ENCODE measurements at regions not wholly inside any gene's neighbourhood (a gene's known extent, or its start where the extent isn't known, plus 50 kb on each side); places are given as distances from the start of the nearest gene placed in this dataset.

DNA sequence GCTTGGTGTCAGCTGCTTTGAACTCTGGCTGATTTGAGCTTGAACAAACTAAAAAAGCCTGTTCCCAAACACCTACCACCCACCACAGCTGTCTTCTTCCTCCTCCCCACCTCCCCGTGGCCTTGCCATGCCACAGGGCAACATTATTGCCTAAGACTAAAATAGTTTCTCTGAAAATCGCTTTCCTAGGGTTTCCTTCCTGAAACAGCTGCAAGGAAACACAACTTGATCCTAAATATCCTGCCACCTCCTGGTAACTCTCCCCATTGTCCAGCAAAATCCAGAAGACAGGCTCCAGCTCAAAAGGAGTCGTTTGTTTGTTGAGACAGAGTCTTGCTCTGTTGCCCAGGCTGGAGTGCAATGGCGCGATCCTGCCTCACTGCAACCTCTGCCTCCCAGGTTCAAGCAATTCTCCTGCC, 193.9 kb upstream of the TPM1 start:
- H3K36me3 ChIP-seq (replicated peaks; ENCODE audit: insufficient read depth, low read length) = no peaks in the 10 kb centered on the region
- TF ChIP-seq EZH2 (optimal IDR thresholded peaks at IDR 0.05; ENCODE audit: low read depth, low read length) (no peak), EZH2phosphoT487 (IDR thresholded peaks at IDR 0.05; ENCODE audit: low read length) (no peak)
- TF ChIP-seq, protein P1, sequence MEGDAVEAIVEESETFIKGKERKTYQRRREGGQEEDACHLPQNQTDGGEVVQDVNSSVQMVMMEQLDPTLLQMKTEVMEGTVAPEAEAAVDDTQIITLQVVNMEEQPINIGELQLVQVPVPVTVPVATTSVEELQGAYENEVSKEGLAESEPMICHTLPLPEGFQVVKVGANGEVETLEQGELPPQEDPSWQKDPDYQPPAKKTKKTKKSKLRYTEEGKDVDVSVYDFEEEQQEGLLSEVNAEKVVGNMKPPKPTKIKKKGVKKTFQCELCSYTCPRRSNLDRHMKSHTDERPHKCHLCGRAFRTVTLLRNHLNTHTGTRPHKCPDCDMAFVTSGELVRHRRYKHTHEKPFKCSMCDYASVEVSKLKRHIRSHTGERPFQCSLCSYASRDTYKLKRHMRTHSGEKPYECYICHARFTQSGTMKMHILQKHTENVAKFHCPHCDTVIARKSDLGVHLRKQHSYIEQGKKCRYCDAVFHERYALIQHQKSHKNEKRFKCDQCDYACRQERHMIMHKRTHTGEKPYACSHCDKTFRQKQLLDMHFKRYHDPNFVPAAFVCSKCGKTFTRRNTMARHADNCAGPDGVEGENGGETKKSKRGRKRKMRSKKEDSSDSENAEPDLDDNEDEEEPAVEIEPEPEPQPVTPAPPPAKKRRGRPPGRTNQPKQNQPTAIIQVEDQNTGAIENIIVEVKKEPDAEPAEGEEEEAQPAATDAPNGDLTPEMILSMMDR (IDR thresholded peaks at IDR 0.05; ENCODE audit: low read length) = no peak
- no peak overlapping the region for H2AFZ ChIP-seq (ENCODE audit: low read length)
- no peak overlapping the region for H3K27ac ChIP-seq (ENCODE audit: low read length)
- H3F3A ChIP-seq (ENCODE audit: insufficient read depth, low read length) = no peaks in the 10 kb centered on the region
- no peak for DNase-seq
- H4K20me1 ChIP-seq (ENCODE audit: insufficient read depth, low read length) = no peaks in the 10 kb centered on the region
- no peaks in the 10 kb centered on the region for H3K27me3 ChIP-seq (replicated peaks; ENCODE audit: insufficient read depth, low read length)
- H3K9me2 ChIP-seq (replicated peaks; ENCODE audit: insufficient read depth, low read length) = no peaks in the 10 kb centered on the region
- no peak overlapping the region for H3K9ac ChIP-seq (ENCODE audit: low read length)
- H3K4me3 ChIP-seq (ENCODE audit: low read length) = no peak overlapping the region
- H3K4me1 ChIP-seq (ENCODE audit: low read length) = no peaks in the 10 kb centered on the region
- H3K79me2 ChIP-seq (ENCODE audit: low read length) = no peaks in the 10 kb centered on the region
- H3K9me3 ChIP-seq (replicated peaks; ENCODE audit: insufficient read depth, low read length) = no peaks in the 10 kb centered on the region
- H3K4me2 ChIP-seq (ENCODE audit: low read depth, low read length) = no peak overlapping the region

DNA sequence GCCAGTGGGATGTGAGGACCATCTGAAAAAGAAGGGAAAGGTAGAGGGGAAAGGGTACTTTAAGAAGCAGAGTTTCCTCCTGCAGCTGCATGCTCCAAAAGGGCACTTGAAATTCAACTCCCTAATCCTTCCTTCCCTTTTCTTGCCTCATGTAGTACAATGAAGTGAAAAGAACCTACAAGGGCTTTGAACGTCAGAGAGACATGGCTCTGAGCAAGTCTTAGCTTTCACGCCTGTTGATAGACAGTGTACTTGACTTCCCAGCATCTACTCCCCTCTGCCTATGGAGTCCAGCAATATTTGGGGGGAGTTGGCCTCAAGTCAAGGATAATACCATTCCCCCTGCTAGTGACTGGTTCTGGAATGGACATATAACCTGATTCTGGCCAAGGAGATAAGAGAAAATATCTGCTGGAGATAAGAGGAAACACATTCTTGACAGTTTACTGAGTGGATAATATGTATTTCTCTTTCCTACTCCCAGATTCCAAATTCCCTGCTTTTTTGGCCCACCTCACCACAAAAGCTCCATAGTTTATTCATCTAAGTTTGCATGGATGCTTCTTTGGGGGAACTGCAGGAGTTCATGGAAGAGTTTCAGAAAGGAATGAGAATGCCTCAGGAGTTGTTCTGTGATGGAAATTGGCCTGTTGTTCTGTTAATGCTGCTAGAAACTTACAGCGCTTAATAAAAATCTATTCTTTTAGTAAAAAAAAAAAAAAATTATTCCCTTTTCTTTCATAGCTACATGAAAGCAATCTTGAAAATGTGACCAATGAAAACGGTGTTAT, 193.0 kb upstream of the TPM1 start:
- no peaks in the 10 kb centered on the region for H3F3A ChIP-seq (ENCODE audit: insufficient read depth, low read length)

DNA sequence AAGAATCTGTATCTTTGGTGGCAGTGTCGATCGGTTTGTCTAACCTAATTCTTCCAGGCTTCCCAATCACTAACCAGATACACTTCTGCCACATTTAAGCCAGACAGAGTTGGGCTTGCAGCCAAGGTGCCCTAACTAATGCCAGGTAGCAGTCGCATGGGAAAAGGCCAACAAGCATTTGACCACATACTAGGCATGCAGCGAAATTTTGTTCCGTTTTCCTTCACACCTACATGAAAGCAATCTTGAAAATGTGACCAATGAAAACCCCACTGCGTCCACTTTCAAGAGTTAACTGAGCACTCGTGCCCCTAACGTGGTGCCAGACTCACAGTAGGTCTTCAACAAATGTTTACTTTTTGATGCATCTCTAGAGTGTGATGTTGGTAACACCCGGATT, 192.2 kb upstream of the TPM1 start:
- no peaks in the 10 kb centered on the region for H3F3A ChIP-seq (ENCODE audit: insufficient read depth, low read length)
- no peaks in the 10 kb centered on the region for H3K79me2 ChIP-seq (ENCODE audit: low read length)
- H3K27me3 ChIP-seq (replicated peaks; ENCODE audit: insufficient read depth, low read length) = no peaks in the 10 kb centered on the region
- no peaks in the 10 kb centered on the region for H3K9me2 ChIP-seq (replicated peaks; ENCODE audit: insufficient read depth, low read length)
- H3K9ac ChIP-seq (ENCODE audit: low read length) = no peak overlapping the region
- no peaks in the 10 kb centered on the region for H3K36me3 ChIP-seq (replicated peaks; ENCODE audit: insufficient read depth, low read length)
- H3K4me2 ChIP-seq (ENCODE audit: low read depth, low read length) = no peak overlapping the region
- DNase-seq = no peak
- no peak overlapping the region for H2AFZ ChIP-seq (ENCODE audit: low read length)
- H3K27ac ChIP-seq (ENCODE audit: low read length) = no peak overlapping the region
- no peaks in the 10 kb centered on the region for H3K4me1 ChIP-seq (ENCODE audit: low read length)
- no peaks in the 10 kb centered on the region for H3K9me3 ChIP-seq (replicated peaks; ENCODE audit: insufficient read depth, low read length)
- TF ChIP-seq, protein P1 (IDR thresholded peaks at IDR 0.05; ENCODE audit: low read length) = no peak
- TF ChIP-seq EZH2phosphoT487 (IDR thresholded peaks at IDR 0.05; ENCODE audit: low read length) = no peak
- TF ChIP-seq EZH2 (optimal IDR thresholded peaks at IDR 0.05; ENCODE audit: low read depth, low read length) = no peak
- H3K4me3 ChIP-seq (ENCODE audit: low read length) = no peak overlapping the region
- no peaks in the 10 kb centered on the region for H4K20me1 ChIP-seq (ENCODE audit: insufficient read depth, low read length)

More for the DNA sequence above, 193.0 kb upstream of the TPM1 start:
- Histone ChIP-seq H3K9me2 (replicated peaks; ENCODE audit: insufficient read depth, low read length) (no peaks in the 10 kb centered on the region), H3K79me2 (ENCODE audit: low read length) (no peaks in the 10 kb centered on the region), H3K27ac (ENCODE audit: low read length) (no peak overlapping the region), H3K9ac (ENCODE audit: low read length) (no peak overlapping the region), H3K36me3 (replicated peaks; ENCODE audit: insufficient read depth, low read length) (no peaks in the 10 kb centered on the region), H3K4me2 (ENCODE audit: low read depth, low read length) (no peak overlapping the region), H3K4me1 (ENCODE audit: low read length) (no peaks in the 10 kb centered on the region), H3K4me3 (ENCODE audit: low read length) (no peak overlapping the region), H3K27me3 (replicated peaks; ENCODE audit: insufficient read depth, low read length) (no peaks in the 10 kb centered on the region), H3K9me3 (replicated peaks; ENCODE audit: insufficient read depth, low read length) (no peaks in the 10 kb centered on the region), H4K20me1 (ENCODE audit: insufficient read depth, low read length) (no peaks in the 10 kb centered on the region), H2AFZ (ENCODE audit: low read length) (no peak overlapping the region)
- no peak for DNase-seq
- TF ChIP-seq EZH2phosphoT487 (IDR thresholded peaks at IDR 0.05; ENCODE audit: low read length) (no peak), EZH2 (optimal IDR thresholded peaks at IDR 0.05; ENCODE audit: low read depth, low read length) (no peak)
- TF ChIP-seq, protein P1 (IDR thresholded peaks at IDR 0.05; ENCODE audit: low read length) = no peak

All from MM.1S (cell line).